Nephron (organoid): ENCODE measurements at regions not wholly inside any gene's neighbourhood (a gene's known extent, or its start where the extent isn't known, plus 50 kb on each side); places are given as distances from the start of the nearest gene placed in this dataset.

Source experiments
- H3K27ac Mint-ChIP-seq, 3 experiments: 2 replicates each; pipeline ENCODE4 v1.8.0; 2020; ENCODE audit warnings: mixed read lengths in 3 of 3, mild to moderate bottlenecking in 2 of 3, moderate library complexity in 1 of 3
- H3K27me3 Mint-ChIP-seq: 2 replicates; pipeline ENCODE4 v1.8.0; 2021; ENCODE audit warnings: low read depth, mild to moderate bottlenecking, moderate library complexity, mixed read lengths
- H3K36me3 Mint-ChIP-seq: 2 replicates; pipeline ENCODE4 v1.8.0; 2020; ENCODE audit warnings: low read depth, mixed read lengths
- H3K4me1 Mint-ChIP-seq: 2 replicates; pipeline ENCODE4 v1.8.0; 2020; ENCODE audit warnings: mixed read lengths
- H3K4me3 Mint-ChIP-seq, 3 experiments: 2 replicates each; pipeline ENCODE4 v1.8.0; 2020; ENCODE audit warnings: mild to moderate bottlenecking in 3 of 3, mixed read lengths in 3 of 3, moderate library complexity in 2 of 3
- H3K9me3 Mint-ChIP-seq: 2 replicates; pipeline ENCODE4 v1.8.0; 2020; ENCODE audit warnings: mixed read lengths
- TF ChIP-seq, protein P1 (sequence below), 3 experiments: fragments of 200-600 bp; sonication (generic); IDR thresholded peaks; one replicate each; pipeline ENCODE4 v1.5.0; 2021; ENCODE audit warnings: antibody characterized with exemption in 3 of 3; ENCODE audit not compliant: unreplicated experiment in 3 of 3

DNA sequence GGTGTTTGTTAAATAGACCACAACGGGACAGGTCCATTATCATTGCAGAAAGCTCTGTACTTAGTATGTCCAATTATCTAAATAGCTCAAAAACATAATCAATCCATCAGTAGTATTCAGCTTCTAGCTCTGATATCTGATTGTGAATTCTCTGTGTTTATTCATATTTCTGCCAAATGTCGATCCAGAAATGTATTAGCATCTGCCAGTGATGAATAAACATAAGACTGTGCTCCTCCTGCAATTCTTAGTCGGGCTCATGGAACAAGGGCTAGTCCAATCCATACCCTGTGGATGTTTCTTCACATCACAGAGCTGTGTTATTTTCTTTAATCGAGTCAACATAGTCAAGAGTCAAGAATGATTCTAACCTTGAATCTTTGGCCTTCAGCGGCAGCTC lies 1612.1 kb upstream of the WWC1 start:
- Mint-ChIP-seq H3K4me1 (peaks cover 4% of the 10 kb centered on the region), H3K4me3 (no peak overlapping the region), H3K9me3 (no peaks in the 10 kb centered on the region), H3K27ac (no peak overlapping the region), H3K36me3 (no peaks in the 10 kb centered on the region), H3K27me3 (no peaks in the 10 kb centered on the region)
- TF ChIP-seq, protein P1, sequence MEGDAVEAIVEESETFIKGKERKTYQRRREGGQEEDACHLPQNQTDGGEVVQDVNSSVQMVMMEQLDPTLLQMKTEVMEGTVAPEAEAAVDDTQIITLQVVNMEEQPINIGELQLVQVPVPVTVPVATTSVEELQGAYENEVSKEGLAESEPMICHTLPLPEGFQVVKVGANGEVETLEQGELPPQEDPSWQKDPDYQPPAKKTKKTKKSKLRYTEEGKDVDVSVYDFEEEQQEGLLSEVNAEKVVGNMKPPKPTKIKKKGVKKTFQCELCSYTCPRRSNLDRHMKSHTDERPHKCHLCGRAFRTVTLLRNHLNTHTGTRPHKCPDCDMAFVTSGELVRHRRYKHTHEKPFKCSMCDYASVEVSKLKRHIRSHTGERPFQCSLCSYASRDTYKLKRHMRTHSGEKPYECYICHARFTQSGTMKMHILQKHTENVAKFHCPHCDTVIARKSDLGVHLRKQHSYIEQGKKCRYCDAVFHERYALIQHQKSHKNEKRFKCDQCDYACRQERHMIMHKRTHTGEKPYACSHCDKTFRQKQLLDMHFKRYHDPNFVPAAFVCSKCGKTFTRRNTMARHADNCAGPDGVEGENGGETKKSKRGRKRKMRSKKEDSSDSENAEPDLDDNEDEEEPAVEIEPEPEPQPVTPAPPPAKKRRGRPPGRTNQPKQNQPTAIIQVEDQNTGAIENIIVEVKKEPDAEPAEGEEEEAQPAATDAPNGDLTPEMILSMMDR (IDR thresholded peaks at IDR 0.05; ENCODE audit: unreplicated experiment in 3 of 3), result no peak

GRCh38 chr5:166695326-166695725 lies 1596.1 kb upstream of the WWC1 start:
- H3K27ac Mint-ChIP-seq, result peak overlapping the region in 1 of 3 experiments; percentile 60
- H3K9me3 Mint-ChIP-seq, result no peaks in the 10 kb centered on the region
- peaks cover 22% of the 10 kb centered on the region for H3K4me1 Mint-ChIP-seq
- H3K27me3 Mint-ChIP-seq, result no peaks in the 10 kb centered on the region
- TF ChIP-seq, protein P1 (IDR thresholded peaks at IDR 0.05; ENCODE audit: unreplicated experiment in 3 of 3), result no peak
- no peaks in the 10 kb centered on the region for H3K36me3 Mint-ChIP-seq
- no peak overlapping the region for H3K4me3 Mint-ChIP-seq

- no peaks in the 10 kb centered on the region for H3K36me3 Mint-ChIP-seq
- peak overlapping the region in 1 of 3 experiments; percentile 46 for H3K27ac Mint-ChIP-seq
- H3K9me3 Mint-ChIP-seq, result no peaks in the 10 kb centered on the region
- H3K4me3 Mint-ChIP-seq, result no peak overlapping the region
- peaks cover 8% of the 10 kb centered on the region for H3K4me1 Mint-ChIP-seq
- no peaks in the 10 kb centered on the region for H3K27me3 Mint-ChIP-seq
- TF ChIP-seq, protein P1 (IDR thresholded peaks at IDR 0.05; ENCODE audit: unreplicated experiment in 3 of 3), result no peak
These were observed 1583.2 kb upstream of the WWC1 start for GRCh38 chr5:166708291-166708690.

DNA sequence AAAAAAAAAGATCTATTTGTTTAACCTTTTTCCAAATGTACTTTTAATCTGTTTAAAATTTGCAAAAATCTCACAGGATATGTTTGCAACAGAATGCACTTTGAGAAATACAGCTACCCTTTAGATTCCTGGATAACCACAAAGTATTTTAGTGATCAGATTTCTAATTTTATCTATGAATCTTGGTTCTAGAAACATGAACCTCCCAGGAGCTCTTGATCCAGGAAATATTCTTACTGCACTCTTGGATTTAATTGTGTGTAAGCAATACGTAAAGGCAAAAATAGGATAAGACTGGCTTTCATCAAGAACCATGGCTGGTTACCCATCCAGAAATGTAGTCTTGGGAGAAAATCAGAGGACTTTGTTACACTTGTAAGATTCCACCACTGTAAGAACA lies 1581.8 kb upstream of the WWC1 start:
- no peaks in the 10 kb centered on the region for H3K27me3 Mint-ChIP-seq
- H3K9me3 Mint-ChIP-seq, result no peaks in the 10 kb centered on the region
- H3K4me3 Mint-ChIP-seq, result no peak overlapping the region
- no peaks in the 10 kb centered on the region for H3K4me1 Mint-ChIP-seq
- TF ChIP-seq, protein P1 (IDR thresholded peaks at IDR 0.05; ENCODE audit: unreplicated experiment in 3 of 3), result no peak
- no peak overlapping the region for H3K27ac Mint-ChIP-seq
- no peaks in the 10 kb centered on the region for H3K36me3 Mint-ChIP-seq

GRCh38 chr5:166710271-166710670 lies 1581.2 kb upstream of the WWC1 start:
- no peak overlapping the region for H3K4me3 Mint-ChIP-seq
- H3K27me3 Mint-ChIP-seq, result no peaks in the 10 kb centered on the region
- H3K9me3 Mint-ChIP-seq, result no peaks in the 10 kb centered on the region
- no peaks in the 10 kb centered on the region for H3K36me3 Mint-ChIP-seq
- TF ChIP-seq, protein P1 (IDR thresholded peaks at IDR 0.05; ENCODE audit: unreplicated experiment in 3 of 3), result no peak
- H3K27ac Mint-ChIP-seq, result no peak overlapping the region
- H3K4me1 Mint-ChIP-seq, result no peaks in the 10 kb centered on the region

- Mint-ChIP-seq H3K36me3 (no peaks in the 10 kb centered on the region), H3K9me3 (peaks cover 3% of the 10 kb centered on the region), H3K27me3 (no peaks in the 10 kb centered on the region)
These were observed 1578.8 kb upstream of the WWC1 start for GRCh38 chr5:166712447-166713185.

More at GRCh38 chr5:166712447-166713185, 1578.8 kb upstream of the WWC1 start:
- H3K4me1 Mint-ChIP-seq, result no peaks in the 10 kb centered on the region
- no peak overlapping the region for H3K27ac Mint-ChIP-seq
- TF ChIP-seq, protein P1 (IDR thresholded peaks at IDR 0.05; ENCODE audit: unreplicated experiment in 3 of 3), result no peak
- no peak overlapping the region for H3K4me3 Mint-ChIP-seq
